DMS53 (cell line): ENCODE measurements at regions not wholly inside any gene's neighbourhood (a gene's known extent, or its start where the extent isn't known, plus 50 kb on each side); places are given as distances from the start of the nearest gene placed in this dataset.
"Not testable (repeated sequence)": the region's sequence is repeated elsewhere in the genome, so short reads cannot be mapped to it uniquely, and the experiment has no call there.

Experiments used
- DNase-seq: peaks from one replicate; lab custom pipeline; 2025; lab: John Stamatoyannopoulos, UW

GRCh38 chr2:188787658-188788240 is 186.4 kb upstream of the COL3A1 start:
- no peak for DNase-seq

- DNase-seq = peak; percentile 47
Measured at GRCh38 chr2:188788621-188789020, 185.6 kb upstream of the COL3A1 start.

DNA sequence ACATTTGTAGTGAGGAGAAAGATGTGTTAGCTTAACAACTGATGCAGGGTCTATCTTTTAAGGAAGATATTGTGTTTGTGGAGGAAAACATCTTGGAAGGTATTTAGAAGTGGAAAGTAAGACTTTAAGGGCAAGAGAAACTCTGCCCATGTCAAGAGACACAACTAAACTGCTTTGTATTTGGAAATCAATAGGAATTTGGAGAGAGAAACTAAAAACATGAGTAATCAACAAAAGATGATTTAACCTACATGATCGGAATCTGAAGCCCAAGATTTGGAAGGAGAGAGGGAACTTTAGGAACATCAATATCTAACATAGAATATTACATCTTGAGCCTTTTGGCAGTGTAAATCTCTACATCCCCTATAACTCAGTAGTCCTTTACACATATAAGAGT is 184.2 kb upstream of the COL3A1 start:
- DNase-seq = no peak

- not testable (repeated sequence) for DNase-seq
Measured at GRCh38 chr2:188794453-188794852, 179.7 kb upstream of the COL3A1 start.

DNA sequence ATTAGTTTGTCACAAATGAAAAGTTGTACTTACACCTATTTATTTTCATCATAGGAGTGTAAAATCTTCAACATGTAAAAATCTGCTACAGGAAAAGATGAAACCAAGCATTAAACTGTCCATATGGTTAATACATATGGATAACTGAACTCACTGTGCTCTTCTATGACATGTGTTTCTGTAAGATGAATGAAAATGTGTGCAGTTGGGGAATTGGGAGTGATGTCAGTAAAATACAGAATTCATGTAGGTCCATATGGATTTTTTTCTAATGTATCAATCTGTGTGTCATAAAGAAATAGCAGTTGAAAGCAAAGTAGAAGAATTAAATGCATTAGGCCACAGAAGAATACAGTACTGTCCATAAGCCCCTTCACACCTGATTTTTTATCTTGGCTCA is 178.4 kb upstream of the COL3A1 start:
- no peak for DNase-seq

GRCh38 chr2:188797371-188797770 is 176.8 kb upstream of the COL3A1 start:
- no peak for DNase-seq

- DNase-seq = peak; percentile 24
Measured at GRCh38 chr2:188798159-188798558, 176.0 kb upstream of the COL3A1 start.

- DNase-seq = no peak
Measured at GRCh38 chr2:188805219-188805618, 169.0 kb upstream of the COL3A1 start.

GRCh38 chr2:188808947-188809355 is 165.2 kb upstream of the COL3A1 start:
- no peak for DNase-seq

DNA sequence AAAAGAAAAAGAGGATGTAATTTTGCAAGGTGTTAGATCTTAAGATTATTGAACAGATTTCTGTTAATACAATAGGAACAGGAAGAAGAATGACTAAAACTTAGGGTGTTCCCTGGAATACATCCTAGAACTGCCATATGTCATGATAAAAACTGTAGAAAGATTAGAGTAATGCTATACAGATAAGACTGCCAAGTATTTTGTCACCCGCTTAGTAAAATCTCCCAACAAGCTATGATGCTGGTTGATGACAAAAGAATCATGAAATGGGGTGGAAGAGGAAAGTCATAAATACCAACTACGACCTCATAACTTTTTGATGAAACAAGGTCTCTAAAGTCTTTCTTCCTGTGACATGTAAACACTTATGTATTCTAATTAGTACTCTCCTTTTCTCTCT is 163.6 kb upstream of the COL3A1 start:
- DNase-seq = no peak

DNA sequence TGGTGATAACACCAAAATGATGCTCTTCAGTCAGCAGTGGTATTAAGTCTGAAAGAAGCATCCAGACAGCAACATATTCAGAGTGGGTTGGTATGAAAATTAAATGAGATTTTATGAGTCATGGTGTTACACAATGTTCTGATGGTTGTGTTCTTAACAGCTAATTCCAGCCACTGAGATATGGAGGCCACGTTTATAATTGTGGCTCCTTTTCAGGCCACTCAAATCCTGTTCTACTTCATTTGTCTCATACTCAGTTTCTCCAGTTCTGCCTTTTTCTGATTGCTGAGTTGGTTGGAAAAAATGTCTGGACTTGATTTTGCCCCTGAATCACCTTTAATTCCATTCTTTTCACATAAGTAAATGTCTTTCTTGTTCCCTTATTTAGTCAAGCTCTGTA is 162.7 kb upstream of the COL3A1 start:
- DNase-seq = no peak

DNA sequence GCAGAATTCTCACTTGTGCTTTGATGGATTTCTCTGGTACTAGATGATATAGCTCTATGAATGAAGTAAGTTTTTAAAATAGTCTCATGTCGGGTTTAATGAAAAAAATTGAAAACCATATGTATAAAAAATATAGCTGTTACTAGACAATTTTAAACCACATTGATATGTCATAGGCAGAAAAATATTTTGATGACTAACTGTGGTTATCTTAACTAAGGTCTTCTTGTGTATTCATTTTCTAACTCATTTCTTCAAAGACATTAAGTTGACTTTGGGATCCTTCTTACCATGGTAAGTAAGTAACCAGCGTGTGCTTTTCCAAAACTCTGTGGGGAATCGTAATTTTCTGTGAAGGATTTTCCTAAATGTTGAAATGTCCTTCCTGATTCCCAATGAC is 160.9 kb upstream of the COL3A1 start:
- DNase-seq = no peak

- no peak for DNase-seq
Measured at GRCh38 chr2:188813857-188814256, 160.3 kb upstream of the COL3A1 start.

DNA sequence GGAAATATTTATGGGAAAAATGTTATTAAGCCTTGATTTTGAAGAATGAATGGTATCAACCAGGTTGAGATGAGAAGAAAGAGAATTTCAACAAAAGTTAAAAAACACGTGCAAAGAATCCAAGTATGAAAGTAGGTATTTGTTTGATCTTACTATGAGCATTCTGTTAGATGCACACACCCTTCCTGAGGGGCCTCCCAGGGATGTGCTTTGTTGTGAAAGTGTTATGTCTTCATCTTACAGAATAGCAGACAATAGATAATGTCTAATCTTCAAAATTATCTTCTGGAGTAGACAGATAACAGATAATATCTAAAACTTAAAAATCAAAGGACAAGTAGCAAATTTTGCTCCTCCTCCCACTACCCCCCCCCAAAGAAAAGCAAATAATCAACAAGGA is 155.2 kb upstream of the COL3A1 start:
- no peak for DNase-seq

- DNase-seq = no peak
Measured at GRCh38 chr2:188819792-188820191, 154.4 kb upstream of the COL3A1 start.

GRCh38 chr2:188820576-188820975 is 153.6 kb upstream of the COL3A1 start:
- DNase-seq = no peak

DNA sequence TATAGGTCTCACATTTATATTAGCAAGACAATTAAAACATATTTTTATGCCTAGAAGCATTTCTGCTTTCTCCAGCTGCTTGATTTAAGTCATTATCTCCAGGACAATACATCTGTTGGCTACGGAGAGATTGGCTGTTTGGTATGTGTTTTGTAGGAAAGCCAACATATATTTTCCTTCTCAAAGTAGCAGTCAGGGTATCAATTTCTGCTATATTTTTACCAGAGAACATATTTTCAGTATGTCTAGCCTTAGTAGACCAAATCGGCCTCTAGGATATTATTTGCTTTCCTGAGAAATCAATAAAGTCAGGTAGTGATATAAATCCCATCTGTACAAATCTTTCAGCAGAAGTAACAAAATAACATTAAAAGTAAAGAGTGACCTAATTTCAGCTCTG is 150.0 kb upstream of the COL3A1 start:
- no peak for DNase-seq

GRCh38 chr2:188833331-188833730 is 140.8 kb upstream of the COL3A1 start:
- no peak for DNase-seq

DNA sequence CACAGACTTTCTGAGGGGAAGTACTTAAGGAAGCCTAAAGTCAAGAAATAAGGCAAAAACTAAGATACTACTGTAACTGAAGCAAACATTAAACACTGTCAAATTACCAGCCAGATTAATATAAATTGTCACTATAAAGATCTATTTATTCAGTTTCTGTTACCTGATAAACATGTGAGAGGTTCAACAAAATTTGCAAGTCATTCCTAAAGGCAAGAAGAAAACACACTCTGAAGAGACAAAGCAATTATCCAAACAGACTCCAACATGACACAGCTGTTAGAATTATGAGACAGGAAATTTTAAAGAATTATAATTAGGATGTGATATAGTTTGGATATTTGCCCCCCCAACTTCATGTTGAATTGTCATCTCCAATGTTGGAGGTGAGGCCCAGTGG is 140.4 kb upstream of the COL3A1 start:
- DNase-seq = no peak

- DNase-seq = no peak
Measured at GRCh38 chr2:188835006-188835405, 139.2 kb upstream of the COL3A1 start.

GRCh38 chr2:188835821-188836220 is 138.4 kb upstream of the COL3A1 start:
- peak; percentile 9 for DNase-seq

DNA sequence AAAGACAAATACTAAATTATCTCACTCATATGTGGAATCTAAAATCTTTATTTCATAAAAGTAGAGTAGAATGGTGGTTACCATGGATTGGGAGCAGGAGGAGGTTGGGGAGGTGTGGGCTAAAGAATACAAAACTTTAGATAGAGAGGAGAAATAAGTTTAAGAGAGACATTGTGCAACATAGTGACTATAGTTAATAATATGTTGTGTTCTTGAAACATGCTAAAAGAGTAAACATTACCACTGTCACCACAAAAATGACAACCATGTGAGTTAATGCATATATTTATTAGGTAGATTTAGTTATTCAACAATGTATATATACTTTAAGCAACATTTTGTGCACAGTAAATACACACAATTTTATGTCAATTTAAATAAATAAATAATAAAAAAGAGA is 128.5 kb upstream of the COL3A1 start:
- no peak for DNase-seq

GRCh38 chr2:188848887-188849435 is 125.2 kb upstream of the COL3A1 start:
- no peak for DNase-seq

- DNase-seq = no peak
Measured at GRCh38 chr2:188850786-188851185, 123.4 kb upstream of the COL3A1 start.
